ENCODE measurements at regions not wholly inside any gene's neighbourhood (a gene's known extent, or its start where the extent isn't known, plus 50 kb on each side); places are given as distances from the start of the nearest gene placed in this dataset.

DNA sequence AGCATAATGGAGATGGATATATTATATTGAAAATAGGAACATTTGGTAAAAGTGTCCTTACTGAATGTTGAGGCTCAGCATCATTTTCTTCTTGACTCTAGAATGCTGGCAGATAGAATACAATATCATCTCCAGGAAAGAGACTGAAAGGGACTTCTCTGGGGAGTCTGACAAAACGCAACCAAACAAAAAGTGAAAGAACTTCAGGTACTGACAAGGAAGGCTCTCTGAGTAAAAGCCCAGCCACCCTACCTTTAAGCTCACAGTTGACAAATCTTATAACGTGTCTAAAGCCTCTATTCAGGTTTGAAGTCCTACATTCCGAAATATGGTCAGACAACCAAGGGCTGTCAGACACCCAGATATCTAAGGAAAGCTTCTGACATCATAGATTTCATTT is 590.8 kb downstream of the SOX6 start:
- TF ChIP-seq, protein P1, sequence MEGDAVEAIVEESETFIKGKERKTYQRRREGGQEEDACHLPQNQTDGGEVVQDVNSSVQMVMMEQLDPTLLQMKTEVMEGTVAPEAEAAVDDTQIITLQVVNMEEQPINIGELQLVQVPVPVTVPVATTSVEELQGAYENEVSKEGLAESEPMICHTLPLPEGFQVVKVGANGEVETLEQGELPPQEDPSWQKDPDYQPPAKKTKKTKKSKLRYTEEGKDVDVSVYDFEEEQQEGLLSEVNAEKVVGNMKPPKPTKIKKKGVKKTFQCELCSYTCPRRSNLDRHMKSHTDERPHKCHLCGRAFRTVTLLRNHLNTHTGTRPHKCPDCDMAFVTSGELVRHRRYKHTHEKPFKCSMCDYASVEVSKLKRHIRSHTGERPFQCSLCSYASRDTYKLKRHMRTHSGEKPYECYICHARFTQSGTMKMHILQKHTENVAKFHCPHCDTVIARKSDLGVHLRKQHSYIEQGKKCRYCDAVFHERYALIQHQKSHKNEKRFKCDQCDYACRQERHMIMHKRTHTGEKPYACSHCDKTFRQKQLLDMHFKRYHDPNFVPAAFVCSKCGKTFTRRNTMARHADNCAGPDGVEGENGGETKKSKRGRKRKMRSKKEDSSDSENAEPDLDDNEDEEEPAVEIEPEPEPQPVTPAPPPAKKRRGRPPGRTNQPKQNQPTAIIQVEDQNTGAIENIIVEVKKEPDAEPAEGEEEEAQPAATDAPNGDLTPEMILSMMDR (conservative IDR thresholded peaks at IDR 0.05; ENCODE audit: low read depth, low read length) = no peak
- TF ChIP-seq EZH2 (IDR thresholded peaks at IDR 0.05; ENCODE audit: borderline replicate concordance, low read depth, low read length, poor library complexity, severe bottlenecking) = no peak
